ENCODE measurements at regions not wholly inside any gene's neighbourhood (a gene's known extent, or its start where the extent isn't known, plus 50 kb on each side); places are given as distances from the start of the nearest gene placed in this dataset.

DNA sequence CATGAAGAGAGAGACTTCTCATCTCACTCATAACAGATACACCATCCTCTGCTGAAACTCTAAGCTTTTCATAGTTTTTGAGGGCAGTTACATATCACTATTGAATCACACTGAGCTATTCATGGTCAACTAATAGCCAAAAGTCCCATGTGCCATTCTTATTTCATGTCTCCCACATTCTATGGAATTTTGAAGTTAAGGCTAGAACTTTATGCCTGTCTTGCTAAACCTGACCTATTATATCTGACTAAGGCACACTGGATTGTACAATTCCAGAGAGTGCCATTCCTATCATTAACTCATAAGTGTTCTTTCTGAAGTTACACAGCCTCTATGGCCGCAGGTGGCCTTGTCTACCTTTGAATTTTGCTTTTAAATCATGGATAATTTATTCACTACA lies 254.3 kb downstream of the PTPRC start:
- TF ChIP-seq, protein P1, sequence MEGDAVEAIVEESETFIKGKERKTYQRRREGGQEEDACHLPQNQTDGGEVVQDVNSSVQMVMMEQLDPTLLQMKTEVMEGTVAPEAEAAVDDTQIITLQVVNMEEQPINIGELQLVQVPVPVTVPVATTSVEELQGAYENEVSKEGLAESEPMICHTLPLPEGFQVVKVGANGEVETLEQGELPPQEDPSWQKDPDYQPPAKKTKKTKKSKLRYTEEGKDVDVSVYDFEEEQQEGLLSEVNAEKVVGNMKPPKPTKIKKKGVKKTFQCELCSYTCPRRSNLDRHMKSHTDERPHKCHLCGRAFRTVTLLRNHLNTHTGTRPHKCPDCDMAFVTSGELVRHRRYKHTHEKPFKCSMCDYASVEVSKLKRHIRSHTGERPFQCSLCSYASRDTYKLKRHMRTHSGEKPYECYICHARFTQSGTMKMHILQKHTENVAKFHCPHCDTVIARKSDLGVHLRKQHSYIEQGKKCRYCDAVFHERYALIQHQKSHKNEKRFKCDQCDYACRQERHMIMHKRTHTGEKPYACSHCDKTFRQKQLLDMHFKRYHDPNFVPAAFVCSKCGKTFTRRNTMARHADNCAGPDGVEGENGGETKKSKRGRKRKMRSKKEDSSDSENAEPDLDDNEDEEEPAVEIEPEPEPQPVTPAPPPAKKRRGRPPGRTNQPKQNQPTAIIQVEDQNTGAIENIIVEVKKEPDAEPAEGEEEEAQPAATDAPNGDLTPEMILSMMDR (IDR thresholded peaks at IDR 0.05): no peak
- no peak for TF ChIP-seq POLR2A (IDR thresholded peaks at IDR 0.05)
